HepG2 (cell line): ENCODE measurements at regions not wholly inside any gene's neighbourhood (a gene's known extent, or its start where the extent isn't known, plus 50 kb on each side); places are given as distances from the start of the nearest gene placed in this dataset.

Experiments
- ATAC-seq: fragments of 200-7000 bp; cut with Tn5 transposase; 3 replicates; pipeline ENCODE4 v1.9.1; 2020; ENCODE audit warnings: mild to moderate bottlenecking, moderate library complexity
- BruUV-seq: library from RNA; stranded (reverse); fragments of 400-500 nt; replicated peaks from 2 replicates; lab custom pipeline; 2021; lab: Mats Ljungman, UMichigan
- CTCF ChIA-PET: fragments of 300-600 bp; formaldehyde crosslinking; extraction: SDS; loops from one replicate; lab custom pipeline; 2021; ENCODE audit warnings: low total read pairs, inconsistent platforms, low intra/inter-chr PET ratio; lab: Yijun Ruan, JAX
- POLR2A ChIA-PET: fragments of 350-600 bp; sonication (Branson Sonifier 250); formaldehyde crosslinking; loops from one replicate; lab custom pipeline; 2020; ENCODE audit warnings: antibody characterized with exemption, inconsistent platforms; lab: Yijun Ruan, JAX
- DNase-seq: peaks from one replicate; pipeline ENCODE4 v3.0.0-alpha.2; 2015; ENCODE audit warnings: low spot score
- FAIRE-seq: peaks from 3 replicates; lab custom pipeline; 2011; peaks lifted over from hg19 to GRCh38; lab: Jason Lieb, UNC
- H2AFZ ChIP-seq: one replicate; pipeline ENCODE4 v1.6.1; 2011; ENCODE audit warnings: low read length, inconsistent platforms
- H3K27ac ChIP-seq: fragments of 300-600 bp; 3 replicates; pipeline ENCODE4 v1.8.0; 2011; ENCODE audit warnings: mixed run types, mild to moderate bottlenecking, mixed read lengths, low read length, inconsistent platforms; ENCODE audit not compliant: insufficient read depth; ENCODE audit errors: extremely low read length
- H3K27me3 ChIP-seq, 2 experiments: fragments of 200-600 bp in 1 of 2; 2 replicates in 1 of 2; 3 replicates in 1 of 2; pipeline versions ENCODE4 v1.6.0 to v1.8.0; 2011; ENCODE audit warnings: low read length in 2 of 2, mild to moderate bottlenecking in 2 of 2, moderate library complexity in 2 of 2, inconsistent platforms in 1 of 2; ENCODE audit not compliant: insufficient read depth in 2 of 2, control insufficient read depth in 1 of 2
- H3K36me3 ChIP-seq, 2 experiments: fragments of 200-600 bp in 1 of 2; replicated peaks in 1 of 2; 2 replicates in 1 of 2; 3 replicates in 1 of 2; pipeline versions ENCODE4 v1.5.1 to v1.8.0; 2011; ENCODE audit warnings: low read length in 2 of 2, inconsistent platforms in 1 of 2; ENCODE audit not compliant: insufficient read depth in 2 of 2, control insufficient read depth in 1 of 2
- H3K4me1 ChIP-seq: 2 replicates; pipeline ENCODE4 v1.5.1; 2012; ENCODE audit warnings: low read length, inconsistent platforms; ENCODE audit not compliant: insufficient read depth
- H3K4me2 ChIP-seq: 2 replicates; pipeline ENCODE4 v1.6.0; 2011; ENCODE audit warnings: low read depth, low read length, inconsistent platforms
- H3K4me3 ChIP-seq, 3 experiments: fragments of 200-600 bp in 1 of 3; sonication (generic), shearing (Covaris generic) in 1 of 3; replicated peaks in 1 of 3; 2 replicates each; pipeline ENCODE4 v1.5.1; 2011 to 2016; ENCODE audit warnings: low read length in 3 of 3, inconsistent platforms in 2 of 3, low read depth in 2 of 3, mild to moderate bottlenecking in 2 of 3, control low read depth in 1 of 3, mixed read lengths in 1 of 3; ENCODE audit not compliant: insufficient read depth in 1 of 3
- H3K79me2 ChIP-seq: one replicate; pipeline ENCODE4 v1.6.1; 2011; ENCODE audit warnings: low read length, inconsistent platforms; ENCODE audit not compliant: insufficient read depth
- H3K9ac ChIP-seq: 2 replicates; pipeline ENCODE4 v1.6.0; 2011; ENCODE audit warnings: mild to moderate bottlenecking, low read depth, low read length, inconsistent platforms; ENCODE audit not compliant: insufficient read depth
- H3K9me3 ChIP-seq: 2 replicates; pipeline ENCODE4 v1.5.1; 2012; ENCODE audit warnings: mild to moderate bottlenecking, low read length
- H4K20me1 ChIP-seq: 2 replicates; pipeline ENCODE4 v1.6.0; 2011; ENCODE audit warnings: inconsistent platforms, mild to moderate bottlenecking, low read length, moderate library complexity; ENCODE audit not compliant: insufficient read depth
- DR1 ChIP-seq: sonication (generic); formaldehyde crosslinking; IDR thresholded peaks from 2 replicates; pipeline ENCODE4 v1.8.0; 2021; ENCODE audit warnings: mild to moderate bottlenecking, missing genetic modification reagents, inconsistent platforms
- MED13 ChIP-seq: sonication (generic); formaldehyde crosslinking; IDR thresholded peaks from 2 replicates; pipeline ENCODE4 v1.5.0; 2020; ENCODE audit warnings: missing genetic modification reagents
- REST ChIP-seq, 2 experiments: IDR thresholded peaks; 2 replicates each; pipeline ENCODE4 v1.6.1; 2011 to 2012; ENCODE audit warnings: low read length in 2 of 2, borderline replicate concordance in 1 of 2, low read depth in 1 of 2, mild to moderate bottlenecking in 1 of 2, moderate library complexity in 1 of 2
- ZBTB14 ChIP-seq: sonication (generic); formaldehyde crosslinking; IDR thresholded peaks from 2 replicates; pipeline ENCODE4 v1.4.0; 2020; ENCODE audit warnings: missing genetic modification reagents
- ZBTB44 ChIP-seq: sonication (generic); formaldehyde crosslinking; IDR thresholded peaks from 2 replicates; pipeline ENCODE4 v1.4.0; 2020; ENCODE audit warnings: missing genetic modification reagents
- ZNF20 ChIP-seq: sonication (generic); formaldehyde crosslinking; IDR thresholded peaks from 2 replicates; pipeline ENCODE4 v1.4.0; 2020; ENCODE audit warnings: mild to moderate bottlenecking, moderate library complexity, missing genetic modification reagents
- ZNF562 ChIP-seq: sonication (generic); formaldehyde crosslinking; IDR thresholded peaks from 2 replicates; pipeline ENCODE4 v1.8.0; 2022; ENCODE audit warnings: missing genetic modification reagents, borderline replicate concordance
- ZNF839 ChIP-seq: sonication (generic); formaldehyde crosslinking; IDR thresholded peaks from 2 replicates; pipeline ENCODE4 v1.4.0; 2020; ENCODE audit warnings: missing genetic modification reagents, mild to moderate bottlenecking, borderline replicate concordance
- ZSCAN29 ChIP-seq: sonication (generic); formaldehyde crosslinking; conservative IDR thresholded peaks from 2 replicates; pipeline ENCODE4 v1.4.0; 2020; ENCODE audit warnings: mild to moderate bottlenecking, missing genetic modification reagents
- WGBS: methylation state at CpG from one replicate; pipeline ENCODE4 v1.1.6; 2017; ENCODE audit warnings: low lambda C conversion rate; 5-methylcytosine and 5-hydroxymethylcytosine counted together
- in situ Hi-C: cut with HindIII; loops from 2 replicates; pipeline ENCODE4 v1.10.0; 2017; ENCODE audit warnings: low pct_unique_long_range_greater_than_20kb; ENCODE audit not compliant: extremely low pct_ligation_motif_present
- intact Hi-C: fragments of 100-400 bp; cut with micrococcal nuclease; formaldehyde crosslinking; loops from one replicate; pipeline ENCODE4 v1.10.0; 2022; ENCODE audit not compliant: unreplicated experiment

- intact Hi-C loops (no loop called here), in situ Hi-C loops (no loop called here)
- POLR2A ChIA-PET, result no interaction called here
- Histone ChIP-seq H3K9me3 (0 out of 2 replicates have a peak, but pooled peaks cover under 1% of the 10 kb centered on the region), H3K79me2 (no peaks in the 10 kb centered on the region), H3K9ac (no peak overlapping the region), H3K27me3 (no peaks in the 10 kb centered on the region; a peak in 1 of 5 replicates), H3K4me2 (no peak overlapping the region), H3K36me3 (no peaks in the 10 kb centered on the region), H4K20me1 (no peaks in the 10 kb centered on the region), H3K4me1 (peaks cover 12% of the 10 kb centered on the region), H3K4me3 (no peak overlapping the region), H2AFZ (no peak overlapping the region), H3K27ac (no peak overlapping the region)
- CTCF ChIA-PET, result no interaction called here
- no TSS peak for BruUV-seq
- WGBS, result 20% methylated on average over 4 of the region's 4 CpGs
- FAIRE-seq (no peak), DNase-seq (no peak), ATAC-seq (no peak)
- TF ChIP-seq ZNF839 (no peak), REST (IDR thresholded peaks at IDR 0.05; ENCODE audit: borderline replicate concordance in 1 of 2, low read depth in 1 of 2, low read length in 2 of 2) (no peak), ZSCAN29 (no peak), DR1 (CRISPR knock-in tag) (no peak), ZBTB44 (CRISPR knock-in tag) (no peak), ZNF562 (CRISPR knock-in tag) (no peak), ZNF20 (CRISPR knock-in tag) (no peak), ZBTB14 (no peak), MED13 (no peak)
These were observed 53.9 kb upstream of the SOX4 start for GRCh38 chr6:21539621-21540100.
